PFSK-1 (cell line): ENCODE measurements at regions not wholly inside any gene's neighbourhood (a gene's known extent, or its start where the extent isn't known, plus 50 kb on each side); places are given as distances from the start of the nearest gene placed in this dataset.

Experiments
- FOXP2 ChIP-seq: optimal IDR thresholded peaks from 2 replicates; pipeline ENCODE3; 2011; ENCODE audit warnings: borderline replicate concordance, control low read depth, inconsistent platforms; ENCODE audit not compliant: insufficient read depth; ENCODE audit errors: extremely low read length, extremely low read depth
- POLR2AphosphoS5 ChIP-seq: IDR thresholded peaks from 2 replicates; pipeline ENCODE4 v1.6.1; 2012; ENCODE audit warnings: low read depth, mild to moderate bottlenecking, control low read depth, low read length, moderate library complexity
- SIN3A ChIP-seq: IDR thresholded peaks from 2 replicates; pipeline ENCODE4 v1.6.1; 2012; ENCODE audit warnings: mild to moderate bottlenecking, low read length, moderate library complexity, borderline replicate concordance; ENCODE audit not compliant: insufficient read depth
- TAF1 ChIP-seq: IDR thresholded peaks from 2 replicates; pipeline ENCODE4 v1.6.1; 2012; ENCODE audit warnings: low read length, control low read depth, borderline replicate concordance; ENCODE audit not compliant: insufficient read depth
- TF ChIP-seq, protein P1 (sequence below), 2 experiments: IDR thresholded peaks; 2 replicates each; pipeline versions ENCODE4 v1.6.1 to v1.8.0; 2011 to 2012; ENCODE audit warnings: low read depth in 2 of 2, low read length in 2 of 2, control low read depth in 1 of 2, inconsistent platforms in 1 of 2, mild to moderate bottlenecking in 1 of 2, moderate library complexity in 1 of 2; ENCODE audit not compliant: insufficient read depth in 1 of 2

DNA sequence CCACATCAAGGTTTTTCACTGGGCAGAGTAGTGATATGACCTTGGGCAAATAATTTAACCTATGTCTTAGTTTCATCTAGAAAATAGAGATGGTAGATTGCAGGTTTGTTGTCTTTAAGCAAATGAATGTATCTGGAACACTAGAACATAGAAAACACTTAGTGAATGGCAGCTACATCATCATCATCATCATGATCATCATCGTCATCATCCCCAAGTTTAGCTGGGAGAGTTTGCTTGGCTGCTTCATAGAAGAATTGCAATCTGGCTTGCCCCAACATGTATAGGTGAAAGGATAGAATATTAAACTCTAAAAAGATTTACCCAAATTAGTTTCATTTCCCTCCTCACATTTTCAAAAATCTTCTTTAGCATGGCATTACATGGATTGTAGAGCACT, 91.3 kb upstream of the TMEM260 start:
- TF ChIP-seq, protein P1, sequence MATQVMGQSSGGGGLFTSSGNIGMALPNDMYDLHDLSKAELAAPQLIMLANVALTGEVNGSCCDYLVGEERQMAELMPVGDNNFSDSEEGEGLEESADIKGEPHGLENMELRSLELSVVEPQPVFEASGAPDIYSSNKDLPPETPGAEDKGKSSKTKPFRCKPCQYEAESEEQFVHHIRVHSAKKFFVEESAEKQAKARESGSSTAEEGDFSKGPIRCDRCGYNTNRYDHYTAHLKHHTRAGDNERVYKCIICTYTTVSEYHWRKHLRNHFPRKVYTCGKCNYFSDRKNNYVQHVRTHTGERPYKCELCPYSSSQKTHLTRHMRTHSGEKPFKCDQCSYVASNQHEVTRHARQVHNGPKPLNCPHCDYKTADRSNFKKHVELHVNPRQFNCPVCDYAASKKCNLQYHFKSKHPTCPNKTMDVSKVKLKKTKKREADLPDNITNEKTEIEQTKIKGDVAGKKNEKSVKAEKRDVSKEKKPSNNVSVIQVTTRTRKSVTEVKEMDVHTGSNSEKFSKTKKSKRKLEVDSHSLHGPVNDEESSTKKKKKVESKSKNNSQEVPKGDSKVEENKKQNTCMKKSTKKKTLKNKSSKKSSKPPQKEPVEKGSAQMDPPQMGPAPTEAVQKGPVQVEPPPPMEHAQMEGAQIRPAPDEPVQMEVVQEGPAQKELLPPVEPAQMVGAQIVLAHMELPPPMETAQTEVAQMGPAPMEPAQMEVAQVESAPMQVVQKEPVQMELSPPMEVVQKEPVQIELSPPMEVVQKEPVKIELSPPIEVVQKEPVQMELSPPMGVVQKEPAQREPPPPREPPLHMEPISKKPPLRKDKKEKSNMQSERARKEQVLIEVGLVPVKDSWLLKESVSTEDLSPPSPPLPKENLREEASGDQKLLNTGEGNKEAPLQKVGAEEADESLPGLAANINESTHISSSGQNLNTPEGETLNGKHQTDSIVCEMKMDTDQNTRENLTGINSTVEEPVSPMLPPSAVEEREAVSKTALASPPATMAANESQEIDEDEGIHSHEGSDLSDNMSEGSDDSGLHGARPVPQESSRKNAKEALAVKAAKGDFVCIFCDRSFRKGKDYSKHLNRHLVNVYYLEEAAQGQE (IDR thresholded peaks at IDR 0.05; ENCODE audit: insufficient read depth in 1 of 2, low read depth in 2 of 2, low read length in 2 of 2): no peak
- TF ChIP-seq SIN3A: no peak
- TF ChIP-seq FOXP2: no peak
- TF ChIP-seq POLR2AphosphoS5: no peak
- no peak for TF ChIP-seq TAF1

DNA sequence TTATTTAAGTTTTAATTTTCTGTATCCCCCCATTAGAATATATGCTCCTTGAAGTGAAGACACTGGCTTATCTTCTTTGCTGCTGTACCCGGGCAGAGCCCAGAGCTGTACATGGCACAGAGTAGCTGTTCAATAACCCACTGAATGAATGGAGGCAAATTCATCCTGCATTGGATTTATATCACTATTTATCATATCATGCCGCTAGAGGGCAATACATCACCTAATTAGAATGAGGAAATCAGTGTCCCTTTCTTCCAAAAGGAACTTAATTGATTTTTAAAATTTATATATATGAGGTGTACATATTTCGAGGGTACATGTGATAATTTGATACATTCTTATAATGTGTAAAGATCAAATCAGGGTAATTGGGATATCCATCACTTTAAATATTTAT, 89.2 kb upstream of the TMEM260 start:
- TF ChIP-seq, protein P1 (IDR thresholded peaks at IDR 0.05; ENCODE audit: insufficient read depth in 1 of 2, low read depth in 2 of 2, low read length in 2 of 2): no peak
- TF ChIP-seq SIN3A (no peak), FOXP2 (no peak), POLR2AphosphoS5 (no peak), TAF1 (no peak)

DNA sequence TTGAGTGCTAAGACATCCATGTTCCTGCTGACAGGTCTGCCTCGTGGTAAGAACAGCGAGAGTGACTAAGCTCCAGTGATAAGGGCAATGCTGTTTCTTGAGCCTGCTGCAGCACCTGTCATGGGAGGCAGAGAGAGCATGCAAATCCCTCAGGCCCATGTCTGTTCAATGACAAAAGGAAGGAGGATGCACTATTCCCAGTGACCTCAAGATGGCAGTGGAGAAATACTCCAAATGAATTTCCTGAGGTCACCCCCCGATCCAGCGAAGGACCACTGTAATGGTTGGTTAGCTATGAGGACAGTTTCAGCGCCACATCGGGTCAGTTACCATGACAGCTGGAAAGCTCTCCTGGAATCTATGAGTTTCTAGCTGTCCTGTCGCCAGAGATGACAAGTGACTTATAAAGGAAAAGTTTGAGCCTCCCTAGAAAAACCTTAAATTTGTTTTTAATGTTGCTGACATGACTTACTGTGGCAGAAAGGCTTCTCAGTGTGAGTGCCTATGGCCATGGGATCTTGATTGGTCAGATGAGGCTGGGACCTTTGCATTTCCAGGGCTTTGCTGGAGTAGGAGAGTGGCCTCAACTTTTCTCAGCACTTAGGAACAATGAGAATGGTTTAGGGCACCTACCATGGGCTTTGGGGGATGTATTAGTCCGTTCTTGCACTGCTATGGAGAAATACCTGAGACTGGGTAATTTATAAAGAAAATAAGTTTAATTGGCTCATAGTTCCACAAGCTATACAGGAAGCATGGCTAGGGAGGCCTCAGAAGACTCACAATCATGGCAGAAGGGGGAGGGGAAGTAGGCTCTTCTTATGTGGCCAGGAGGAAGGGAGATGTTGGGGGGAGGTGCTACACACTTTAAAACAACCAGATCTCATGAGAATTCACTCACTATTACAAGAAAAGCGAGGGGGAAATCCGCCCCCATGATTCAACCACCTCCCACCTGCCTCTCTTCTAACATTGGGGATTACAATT, 88.0 kb upstream of the TMEM260 start:
- TF ChIP-seq, protein P1 (IDR thresholded peaks at IDR 0.05; ENCODE audit: insufficient read depth in 1 of 2, low read depth in 2 of 2, low read length in 2 of 2): no peak
- no peak for TF ChIP-seq POLR2AphosphoS5
- TF ChIP-seq SIN3A: no peak
- no peak for TF ChIP-seq TAF1
- TF ChIP-seq FOXP2: no peak

DNA sequence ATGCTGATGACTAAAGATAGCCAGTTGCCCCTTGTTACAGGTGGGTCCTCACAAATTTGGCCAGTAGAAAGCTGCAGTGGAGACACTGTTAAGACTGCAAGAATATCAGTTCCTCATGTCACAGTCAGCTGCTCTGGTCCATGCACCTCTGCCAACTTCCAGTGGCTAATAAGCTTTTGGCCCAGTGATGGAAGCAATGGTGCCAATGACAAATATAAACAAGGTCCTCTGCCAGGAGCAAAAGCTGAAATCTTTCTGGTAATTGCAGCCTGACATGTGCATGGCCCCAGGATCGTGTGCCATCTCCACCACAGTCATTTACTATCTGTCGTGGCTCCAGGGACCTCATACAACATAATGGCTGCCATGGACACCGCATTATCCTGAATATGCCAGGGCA, 85.4 kb upstream of the TMEM260 start:
- TF ChIP-seq POLR2AphosphoS5: no peak
- TF ChIP-seq, protein P1 (IDR thresholded peaks at IDR 0.05; ENCODE audit: insufficient read depth in 1 of 2, low read depth in 2 of 2, low read length in 2 of 2): no peak

DNA sequence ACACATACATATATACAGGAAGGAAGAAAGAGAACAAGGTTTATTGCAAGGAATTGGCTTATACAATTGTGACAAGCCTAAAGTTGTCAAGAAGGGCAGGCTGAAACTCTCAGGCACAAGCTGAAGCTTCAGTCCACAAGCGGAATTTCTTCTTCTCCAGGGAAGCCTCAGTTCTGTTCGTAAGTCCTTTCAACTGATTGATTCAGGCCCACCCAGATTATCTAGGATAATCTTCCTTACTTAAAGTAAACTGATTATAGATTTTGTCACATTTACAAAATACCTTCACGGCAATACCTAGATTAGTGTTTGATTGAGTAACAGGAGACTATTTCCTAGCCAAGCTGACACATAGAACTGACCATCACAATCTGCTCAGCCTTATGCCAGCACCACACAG, 81.5 kb upstream of the TMEM260 start:
- TF ChIP-seq POLR2AphosphoS5 (no peak), TAF1 (no peak), FOXP2 (no peak), SIN3A (no peak)
- TF ChIP-seq, protein P1 (IDR thresholded peaks at IDR 0.05; ENCODE audit: insufficient read depth in 1 of 2, low read depth in 2 of 2, low read length in 2 of 2): no peak
